RWPE2 (cell line): ENCODE measurements at regions not wholly inside any gene's neighbourhood (a gene's known extent, or its start where the extent isn't known, plus 50 kb on each side); places are given as distances from the start of the nearest gene placed in this dataset.

Experiments used
- ATAC-seq: fragments of 200-7000 bp; cut with Tn5 transposase; 3 replicates; pipeline ENCODE4 v1.9.1; 2021; ENCODE audit warnings: low read depth
- DNase-seq: peaks from one replicate; pipeline ENCODE4 v3.0.0-alpha.2; 2020; ENCODE audit warnings: low spot score
- H3K27ac ChIP-seq: fragments of 450-650 bp; 2 replicates; pipeline ENCODE4 v1.5.1; 2017; ENCODE audit warnings: mild to moderate bottlenecking; ENCODE audit not compliant: poor library complexity, severe bottlenecking
- H3K27me3 ChIP-seq: fragments of 250-450 bp; sonication (Bioruptor Pico); 2 replicates; pipeline ENCODE4 v1.5.1; 2021; ENCODE audit warnings: mild to moderate bottlenecking, moderate library complexity; ENCODE audit not compliant: insufficient read depth, poor library complexity, severe bottlenecking
- H3K36me3 ChIP-seq: fragments of 250-450 bp; sonication (Bioruptor Pico); 2 replicates; pipeline ENCODE4 v1.5.1; 2020; ENCODE audit warnings: low read depth, mild to moderate bottlenecking, moderate library complexity
- H3K4me1 ChIP-seq: fragments of 250-450 bp; sonication (Bioruptor Pico); 2 replicates; pipeline ENCODE4 v1.5.1; 2021; ENCODE audit warnings: mild to moderate bottlenecking, moderate library complexity; ENCODE audit not compliant: insufficient read depth, poor library complexity, severe bottlenecking
- H3K4me3 ChIP-seq: fragments of 250-450 bp; sonication (Bioruptor Pico); 2 replicates; pipeline ENCODE4 v1.5.1; 2021; ENCODE audit warnings: mild to moderate bottlenecking, moderate library complexity; ENCODE audit not compliant: severe bottlenecking
- H3K9me3 ChIP-seq: fragments of 250-450 bp; sonication (Bioruptor Pico); 2 replicates; pipeline ENCODE4 v1.5.1; 2021; ENCODE audit warnings: mild to moderate bottlenecking, moderate library complexity; ENCODE audit not compliant: severe bottlenecking
- CTCF ChIP-seq: fragments of 450-650 bp; IDR thresholded peaks from one replicate; pipeline ENCODE4 v1.5.1; 2017; ENCODE audit warnings: mild to moderate bottlenecking, moderate library complexity; ENCODE audit not compliant: poor library complexity, severe bottlenecking

- no peak for TF ChIP-seq CTCF
- no peak overlapping the region for H3K4me3 ChIP-seq
- peak; percentile 97 for ATAC-seq
Observed at GRCh38 chr5:90015584-90016018, 394.0 kb downstream of the CETN3 start.

GRCh38 chr5:90014420-90014819, 395.1 kb downstream of the CETN3 start:
- Histone ChIP-seq H3K27me3 (no peaks in the 10 kb centered on the region), H3K4me3 (no peak overlapping the region), H3K27ac (no peak overlapping the region), H3K36me3 (no peaks in the 10 kb centered on the region), H3K9me3 (no peaks in the 10 kb centered on the region), H3K4me1 (peaks cover 5% of the 10 kb centered on the region)
- DNase-seq (no peak), ATAC-seq (no peak)
- no peak for TF ChIP-seq CTCF

More at GRCh38 chr5:90015584-90016018, 394.0 kb downstream of the CETN3 start:
- DNase-seq: no peak
- H3K36me3 ChIP-seq: no peaks in the 10 kb centered on the region
- no peak overlapping the region for H3K27ac ChIP-seq
- no peaks in the 10 kb centered on the region for H3K9me3 ChIP-seq
- H3K27me3 ChIP-seq: no peaks in the 10 kb centered on the region
- H3K4me1 ChIP-seq: peaks cover 8% of the 10 kb centered on the region

- DNase-seq: no peak
- ATAC-seq: no peak
- no peaks in the 10 kb centered on the region for H3K4me1 ChIP-seq
- no peaks in the 10 kb centered on the region for H3K36me3 ChIP-seq
- no peak overlapping the region for H3K27ac ChIP-seq
- no peaks in the 10 kb centered on the region for H3K9me3 ChIP-seq
- H3K27me3 ChIP-seq: peaks cover 3% of the 10 kb centered on the region
- peak; percentile 12 for TF ChIP-seq CTCF
- H3K4me3 ChIP-seq: no peak overlapping the region
Observed at GRCh38 chr5:90000351-90000750, 409.2 kb downstream of the CETN3 start.

- no peak for ATAC-seq
- DNase-seq: no peak
- H3K4me3 ChIP-seq: no peak overlapping the region
- H3K27ac ChIP-seq: no peak overlapping the region
- no peaks in the 10 kb centered on the region for H3K9me3 ChIP-seq
- TF ChIP-seq CTCF: no peak
- peaks cover 3% of the 10 kb centered on the region for H3K27me3 ChIP-seq
- no peaks in the 10 kb centered on the region for H3K4me1 ChIP-seq
- H3K36me3 ChIP-seq: no peaks in the 10 kb centered on the region
Observed at GRCh38 chr5:89998519-89999305, 410.8 kb downstream of the CETN3 start.

GRCh38 chr5:89996890-89997289, 412.7 kb downstream of the CETN3 start:
- H3K4me1 ChIP-seq: no peaks in the 10 kb centered on the region
- ATAC-seq (no peak), DNase-seq (no peak)
- H3K36me3 ChIP-seq: no peaks in the 10 kb centered on the region
- no peak overlapping the region for H3K4me3 ChIP-seq
- H3K27ac ChIP-seq: no peak overlapping the region
- no peak for TF ChIP-seq CTCF
- no peaks in the 10 kb centered on the region for H3K9me3 ChIP-seq
- peaks cover 3% of the 10 kb centered on the region for H3K27me3 ChIP-seq
